Testis (tissue), 2 donors: ENCODE measurements at regions not wholly inside any gene's neighbourhood (a gene's known extent, or its start where the extent isn't known, plus 50 kb on each side); places are given as distances from the start of the nearest gene placed in this dataset.
"Not testable (repeated sequence)": the region's sequence is repeated elsewhere in the genome, so short reads cannot be mapped to it uniquely, and the experiment has no call there.

Source experiments
- DNase-seq: peaks from one replicate; pipeline ENCODE4 v3.0.0-alpha.2; 2019
- H3K27ac ChIP-seq, 2 donors: fragments of 200-600 bp; sonication (generic); one replicate each; pipeline ENCODE4 v1.5.1; 2019
- H3K27me3 ChIP-seq: fragments of 200-600 bp; sonication (generic); one replicate; pipeline ENCODE4 v1.5.1; 2019
- H3K36me3 ChIP-seq: fragments of 200-600 bp; sonication (generic); one replicate; pipeline ENCODE4 v1.5.1; 2017; ENCODE audit warnings: low read depth; ENCODE audit errors: missing control alignments
- H3K4me1 ChIP-seq: fragments of 200-600 bp; sonication (generic); one replicate; pipeline ENCODE4 v1.5.1; 2019
- H3K4me3 ChIP-seq, 2 donors: fragments of 200-600 bp; sonication (generic); one replicate each; pipeline ENCODE4 v1.5.1; 2017 to 2019
- H3K9me3 ChIP-seq: fragments of 200-600 bp; sonication (generic); one replicate; pipeline ENCODE4 v1.5.1; 2017
- CTCF ChIP-seq, 3 experiments: fragments of 450-650 bp in 2 of 3; fragments of 200-600 bp in 1 of 3; sonication (generic) in 1 of 3; IDR thresholded peaks; one replicate each; pipeline ENCODE4 v1.5.1; 2016 to 2019; ENCODE audit warnings: antibody characterized with exemption in 3 of 3, mild to moderate bottlenecking in 2 of 3, moderate library complexity in 1 of 3
- POLR2A ChIP-seq: fragments of 450-650 bp; IDR thresholded peaks from one replicate; pipeline ENCODE4 v1.6.1; 2017; ENCODE audit warnings: antibody characterized with exemption, mild to moderate bottlenecking, moderate library complexity
- WGBS, 2 donors: methylation state at CpG; one replicate each; pipeline ENCODE4 v1.1.5; 2018; 5-methylcytosine and 5-hydroxymethylcytosine counted together
- intact Hi-C: fragments of 100-400 bp; cut with DNase I; formaldehyde crosslinking; loops from one replicate; pipeline ENCODE4 v1.15.1; 2023; ENCODE audit warnings: low total_unique reads

- H3K4me1 ChIP-seq = no peaks in the 10 kb centered on the region
- H3K27me3 ChIP-seq = no peaks in the 10 kb centered on the region
- no peak for DNase-seq
- H3K36me3 ChIP-seq = no peaks in the 10 kb centered on the region
- 88 to 89% methylated on average over 4 of the region's 4 CpGs for WGBS, 2 donors
- no peak overlapping the region for H3K27ac ChIP-seq
- H3K9me3 ChIP-seq = no peaks in the 10 kb centered on the region
- no peak overlapping the region for H3K4me3 ChIP-seq
- intact Hi-C loops = no loop called here
- TF ChIP-seq POLR2A (no peak), CTCF (IDR thresholded peaks at IDR 0.05) (no peak)
Measured at GRCh38 chr18:51498085-51498855, 300.8 kb upstream of the MEX3C start.

GRCh38 chr18:51503351-51503750 is 305.9 kb upstream of the MEX3C start:
- Histone ChIP-seq H3K4me1 (no peaks in the 10 kb centered on the region), H3K27ac (no peak overlapping the region), H3K36me3 (no peaks in the 10 kb centered on the region), H3K27me3 (no peaks in the 10 kb centered on the region), H3K9me3 (no peaks in the 10 kb centered on the region), H3K4me3 (no peak overlapping the region)
- TF ChIP-seq POLR2A = no peak
- TF ChIP-seq CTCF (IDR thresholded peaks at IDR 0.05) = no peak
- DNase-seq = no peak
- intact Hi-C loops = no loop called here

- no peaks in the 10 kb centered on the region for H3K9me3 ChIP-seq
- H3K4me3 ChIP-seq = no peak overlapping the region
- H3K4me1 ChIP-seq = no peaks in the 10 kb centered on the region
- intact Hi-C loops = no loop called here
- no peak for DNase-seq
- no peaks in the 10 kb centered on the region for H3K36me3 ChIP-seq
- no peak for TF ChIP-seq CTCF (IDR thresholded peaks at IDR 0.05)
- WGBS, 2 donors = 83 to 94% methylated on average over 3 of the region's 3 CpGs
- H3K27me3 ChIP-seq = no peaks in the 10 kb centered on the region
- H3K27ac ChIP-seq = no peak overlapping the region
Measured at GRCh38 chr18:51506811-51507210, 309.3 kb upstream of the MEX3C start.

GRCh38 chr18:51508410-51508809 is 310.9 kb upstream of the MEX3C start:
- not testable (repeated sequence) for H3K27me3 ChIP-seq, H3K9me3 ChIP-seq

GRCh38 chr18:51510020-51510419 is 312.5 kb upstream of the MEX3C start:
- Histone ChIP-seq H3K4me1 (no peaks in the 10 kb centered on the region), H3K36me3 (no peaks in the 10 kb centered on the region), H3K27me3 (no peaks in the 10 kb centered on the region), H3K4me3 (no peak overlapping the region), H3K27ac (no peak overlapping the region), H3K9me3 (no peaks in the 10 kb centered on the region)
- no peak for DNase-seq
- TF ChIP-seq POLR2A (no peak), CTCF (IDR thresholded peaks at IDR 0.05) (no peak)
- intact Hi-C loops = no loop called here

More at GRCh38 chr18:51508410-51508809, 310.9 kb upstream of the MEX3C start:
- H3K4me1 ChIP-seq, H3K27ac ChIP-seq, H3K36me3 ChIP-seq, intact Hi-C loops, DNase-seq, H3K4me3 ChIP-seq: not testable (repeated sequence)
- WGBS, 2 donors = 94% methylated on average over 7 of the region's 7 CpGs
